ENCODE measurements at regions not wholly inside any gene's neighbourhood (a gene's known extent, or its start where the extent isn't known, plus 50 kb on each side); places are given as distances from the start of the nearest gene placed in this dataset.

GRCh38 chr15:46328821-46329220 lies 694.0 kb downstream of the SQOR start:
- Mint-ChIP-seq H3K4me3 (no peak overlapping the region), H3K9me3 (peaks cover 3% of the 10 kb centered on the region), H3K4me1 (ENCODE audit: low read depth) (no peaks in the 10 kb centered on the region), H3K36me3 (ENCODE audit: low read depth) (no peaks in the 10 kb centered on the region), H3K27ac (no peak overlapping the region), H3K27me3 (no peaks in the 10 kb centered on the region)
- intact Hi-C loops (cut with DNase I, micrococcal nuclease) = no loop called here
- no peaks in the 10 kb centered on the region for H3K36me3 ChIP-seq (ENCODE audit: insufficient read depth, low read length)
- CTCF ChIA-PET = no interaction called here
- TF ChIP-seq CTCF (IDR thresholded peaks at IDR 0.05) = no peak
- ATAC-seq (ENCODE audit: poor library complexity) = no peak
- H3K4me1 ChIP-seq (ENCODE audit: insufficient read depth, low read length) = no peaks in the 10 kb centered on the region
- POLR2A ChIA-PET = no interaction called here
- H3K4me3 ChIP-seq (ENCODE audit: low read length) = no peak overlapping the region
- no peak for DNase-seq
- H3K9me3 ChIP-seq (ENCODE audit: control insufficient read depth in 1 of 2, insufficient read depth in 1 of 2, low read length in 2 of 2) = no peaks in the 10 kb centered on the region
- H3K27ac ChIP-seq (ENCODE audit: low read depth in 1 of 2, low read length in 2 of 2) = no peak overlapping the region
- H3K27me3 ChIP-seq (ENCODE audit: control insufficient read depth in 1 of 2, insufficient read depth in 2 of 2, low read length in 2 of 2) = no peaks in the 10 kb centered on the region

GRCh38 chr15:46329876-46330275 lies 695.0 kb downstream of the SQOR start:
- Histone ChIP-seq H3K27ac (ENCODE audit: low read depth in 1 of 2, low read length in 2 of 2) (no peak overlapping the region), H3K9me3 (ENCODE audit: control insufficient read depth in 1 of 2, insufficient read depth in 1 of 2, low read length in 2 of 2) (no peaks in the 10 kb centered on the region), H3K27me3 (ENCODE audit: control insufficient read depth in 1 of 2, insufficient read depth in 2 of 2, low read length in 2 of 2) (no peaks in the 10 kb centered on the region), H3K4me3 (ENCODE audit: low read length) (no peak overlapping the region), H3K4me1 (ENCODE audit: insufficient read depth, low read length) (no peaks in the 10 kb centered on the region), H3K36me3 (ENCODE audit: insufficient read depth, low read length) (no peaks in the 10 kb centered on the region)
- TF ChIP-seq CTCF (IDR thresholded peaks at IDR 0.05) = no peak
- H3K27ac Mint-ChIP-seq = no peak overlapping the region
- peaks cover 3% of the 10 kb centered on the region for H3K9me3 Mint-ChIP-seq
- intact Hi-C loops (cut with DNase I, micrococcal nuclease) = no loop called here
- H3K27me3 Mint-ChIP-seq = no peaks in the 10 kb centered on the region
- CTCF ChIA-PET = no interaction called here
- POLR2A ChIA-PET = no interaction called here
- H3K36me3 Mint-ChIP-seq (ENCODE audit: low read depth) = no peaks in the 10 kb centered on the region
- H3K4me1 Mint-ChIP-seq (ENCODE audit: low read depth) = no peaks in the 10 kb centered on the region
- H3K4me3 Mint-ChIP-seq = no peak overlapping the region
- DNase-seq (no peak), ATAC-seq (ENCODE audit: poor library complexity) (no peak)

- H3K4me3 ChIP-seq (ENCODE audit: low read length) = no peak overlapping the region
- ChIA-PET POLR2A (no interaction called here), CTCF (no interaction called here)
- Mint-ChIP-seq H3K27me3 (no peaks in the 10 kb centered on the region), H3K4me1 (ENCODE audit: low read depth) (no peaks in the 10 kb centered on the region), H3K4me3 (no peak overlapping the region), H3K9me3 (peaks cover 6% of the 10 kb centered on the region), H3K27ac (no peak overlapping the region), H3K36me3 (ENCODE audit: low read depth) (no peaks in the 10 kb centered on the region)
- ATAC-seq (ENCODE audit: poor library complexity) (no peak), DNase-seq (no peak)
- no peaks in the 10 kb centered on the region for H3K36me3 ChIP-seq (ENCODE audit: insufficient read depth, low read length)
- no peaks in the 10 kb centered on the region for H3K4me1 ChIP-seq (ENCODE audit: insufficient read depth, low read length)
- intact Hi-C loops (cut with DNase I, micrococcal nuclease) = no loop called here
- H3K27me3 ChIP-seq (ENCODE audit: control insufficient read depth in 1 of 2, insufficient read depth in 2 of 2, low read length in 2 of 2) = no peaks in the 10 kb centered on the region
- H3K27ac ChIP-seq (ENCODE audit: low read depth in 1 of 2, low read length in 2 of 2) = no peak overlapping the region
- no peak for TF ChIP-seq CTCF (IDR thresholded peaks at IDR 0.05)
- no peaks in the 10 kb centered on the region for H3K9me3 ChIP-seq (ENCODE audit: control insufficient read depth in 1 of 2, insufficient read depth in 1 of 2, low read length in 2 of 2)
Measured at GRCh38 chr15:46331546-46331945, 696.7 kb downstream of the SQOR start.

All from CD4-positive, alpha-beta T cell (primary cell).